ENCODE measurements at regions not wholly inside any gene's neighbourhood (a gene's known extent, or its start where the extent isn't known, plus 50 kb on each side); places are given as distances from the start of the nearest gene placed in this dataset.
"Not testable (repeated sequence)": the region's sequence is repeated elsewhere in the genome, so short reads cannot be mapped to it uniquely, and the experiment has no call there.

- no peak for DNase-seq
Observed at GRCh38 chr9:20238921-20239320, 383.4 kb downstream of the MLLT3 start.

- DNase-seq: no peak
Observed at GRCh38 chr9:20237686-20238085, 384.6 kb downstream of the MLLT3 start.

- no peak for DNase-seq
Observed at GRCh38 chr9:20236676-20237075, 385.6 kb downstream of the MLLT3 start.

GRCh38 chr9:20235206-20235605 is 387.1 kb downstream of the MLLT3 start:
- DNase-seq: not testable (repeated sequence)

- DNase-seq: no peak
Observed at GRCh38 chr9:20228096-20228495, 394.2 kb downstream of the MLLT3 start.

GRCh38 chr9:20227166-20227874 is 395.0 kb downstream of the MLLT3 start:
- DNase-seq: peak; percentile 33

GRCh38 chr9:20226345-20226744 is 396.0 kb downstream of the MLLT3 start:
- DNase-seq: no peak

GRCh38 chr9:20225826-20226225 is 396.5 kb downstream of the MLLT3 start:
- DNase-seq: no peak

GRCh38 chr9:20224756-20225155 is 397.5 kb downstream of the MLLT3 start:
- DNase-seq: no peak

GRCh38 chr9:20220286-20220685 is 402.0 kb downstream of the MLLT3 start:
- no peak for DNase-seq

- no peak for DNase-seq
Observed at GRCh38 chr9:20219437-20219836, 402.9 kb downstream of the MLLT3 start.

- no peak for DNase-seq
Observed at GRCh38 chr9:20217596-20217995, 404.7 kb downstream of the MLLT3 start.

GRCh38 chr9:20216438-20216837 is 405.9 kb downstream of the MLLT3 start:
- DNase-seq: no peak

- no peak for DNase-seq
Observed at GRCh38 chr9:20215552-20215951, 406.7 kb downstream of the MLLT3 start.

- DNase-seq: no peak
Observed at GRCh38 chr9:20212806-20213205, 409.5 kb downstream of the MLLT3 start.

GRCh38 chr9:20209391-20210340 is 412.6 kb downstream of the MLLT3 start:
- DNase-seq: no peak

GRCh38 chr9:20208961-20209371 is 413.3 kb downstream of the MLLT3 start:
- DNase-seq: no peak

- no peak for DNase-seq
Observed at GRCh38 chr9:20208226-20208625, 414.1 kb downstream of the MLLT3 start.

- no peak for DNase-seq
Observed at GRCh38 chr9:20207176-20207575, 415.1 kb downstream of the MLLT3 start.

- peak; percentile 48 for DNase-seq
Observed at GRCh38 chr9:20205821-20206220, 416.5 kb downstream of the MLLT3 start.

- no peak for DNase-seq
Observed at GRCh38 chr9:20200991-20201431, 412.2 kb upstream of the SLC24A2 start.

GRCh38 chr9:20200581-20200980 is 411.7 kb upstream of the SLC24A2 start:
- DNase-seq: no peak

GRCh38 chr9:20199111-20199510 is 410.3 kb upstream of the SLC24A2 start:
- DNase-seq: no peak

Measured in fibroblast of skin of scalp (primary cell).